Stimulated activated CD8-positive, alpha-beta memory T cell treated with anti-CD3 and anti-CD28 coated beads, Interleukin-7, amount 100 ng/mL, for 48 hours (primary cell): ENCODE measurements at regions not wholly inside any gene's neighbourhood (a gene's known extent, or its start where the extent isn't known, plus 50 kb on each side); places are given as distances from the start of the nearest gene placed in this dataset.
"Not testable (repeated sequence)": the region's sequence is repeated elsewhere in the genome, so short reads cannot be mapped to it uniquely, and the experiment has no call there.

Experiments
- DNase-seq, 2 donors: peaks; one replicate each; pipeline ENCODE4 v3.0.0-alpha.2; 2020; ENCODE audit warnings: low read depth in 1 of 2; ENCODE audit errors: extremely low read depth in 1 of 2

DNA sequence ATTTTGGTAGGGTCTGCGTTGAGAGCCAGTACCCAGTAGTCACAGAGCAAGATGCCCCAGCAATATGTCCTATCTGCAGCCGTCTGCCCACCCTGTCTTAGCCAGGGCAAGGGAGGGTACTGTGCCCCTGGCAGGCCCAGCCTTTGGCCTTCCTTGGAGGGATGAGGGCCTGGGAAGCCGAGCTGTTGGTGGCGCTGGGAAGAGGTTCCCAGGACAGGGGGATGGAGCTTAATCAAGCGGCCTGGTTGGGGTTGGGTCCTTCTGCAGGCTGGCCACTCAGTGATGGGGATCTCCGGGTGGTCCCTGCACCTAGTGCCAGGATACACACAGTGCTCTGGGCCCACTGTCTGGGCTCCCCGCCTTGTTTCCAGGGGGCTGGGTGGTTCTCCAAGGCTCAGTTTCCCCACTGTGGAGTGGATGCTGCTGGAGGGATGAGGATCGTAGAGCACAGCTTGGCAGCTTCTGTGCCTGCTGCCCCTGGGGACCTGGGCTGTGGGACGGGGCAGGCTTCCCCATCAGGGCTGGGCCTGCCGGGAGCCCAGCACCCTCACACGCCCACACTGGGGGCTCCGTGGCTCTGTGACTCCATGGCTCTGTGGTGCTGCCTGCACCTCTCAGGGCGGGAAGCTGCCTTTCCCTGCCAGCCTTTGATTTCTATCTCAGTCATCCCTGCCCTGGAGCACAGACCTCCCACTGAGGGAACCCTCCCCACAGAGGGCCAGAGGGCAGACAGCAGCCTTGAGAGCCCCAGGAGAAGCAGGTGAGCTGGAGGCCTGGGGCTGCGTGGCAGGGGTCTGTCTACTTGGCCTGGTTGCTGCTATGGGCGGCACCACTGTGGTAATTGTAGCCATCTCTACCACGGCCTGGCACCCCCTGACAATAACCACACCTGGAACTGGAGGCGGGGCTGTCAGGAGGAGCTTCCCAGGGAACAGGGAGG, 357.0 kb downstream of the TMEM121 start:
- no peak for DNase-seq

GRCh38 chr14:105884192-105884807, 357.9 kb downstream of the TMEM121 start:
- DNase-seq: not testable (repeated sequence)

- no peak for DNase-seq
Measured at GRCh38 chr14:105884808-105885281, 358.5 kb downstream of the TMEM121 start.

GRCh38 chr14:105885561-105886320, 359.4 kb downstream of the TMEM121 start:
- no peak for DNase-seq

- not testable (repeated sequence) for DNase-seq
Measured at GRCh38 chr14:105886791-105887191, 360.4 kb downstream of the TMEM121 start.

DNA sequence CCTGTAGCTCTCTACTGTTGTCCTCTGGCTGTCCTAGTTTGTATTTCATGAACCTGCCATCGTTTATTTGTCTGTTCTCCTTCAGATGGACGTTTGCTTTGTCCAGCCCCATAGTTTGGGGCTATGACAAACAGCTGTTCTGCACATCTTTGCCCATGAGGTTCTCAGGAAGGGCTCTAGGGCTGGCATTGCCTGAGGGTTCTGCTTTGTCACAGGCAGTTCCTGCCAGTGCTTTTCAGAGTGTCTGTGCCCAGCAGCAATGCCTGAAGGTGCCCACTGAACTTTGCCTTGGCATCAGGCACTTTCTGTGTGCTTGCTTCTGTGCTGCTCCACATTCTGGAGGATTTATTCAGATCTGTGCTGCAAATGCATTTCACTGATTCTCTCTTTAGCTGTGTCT, 361.3 kb downstream of the TMEM121 start:
- no peak for DNase-seq

DNA sequence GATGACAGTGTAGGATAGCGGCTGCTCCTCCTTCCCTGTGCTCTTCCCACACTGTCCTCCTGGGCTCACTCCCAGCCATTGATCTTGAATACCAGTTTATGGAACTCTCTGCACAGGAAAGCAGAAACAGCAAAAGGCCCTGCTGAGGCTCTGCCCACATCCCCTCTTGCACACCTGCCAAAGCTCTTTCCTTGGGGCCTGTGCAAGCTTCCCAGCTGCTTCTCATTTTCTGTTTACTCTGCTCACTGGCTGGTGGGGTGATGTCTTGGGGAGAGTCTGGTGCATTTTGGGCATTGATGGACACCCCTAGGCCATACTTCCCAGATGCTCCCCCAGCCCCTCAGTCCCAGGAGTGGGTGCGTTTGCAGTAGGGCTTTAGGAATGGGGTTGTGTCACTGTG, 361.8 kb downstream of the TMEM121 start:
- DNase-seq: no peak

GRCh38 chr14:105888784-105889665, 362.6 kb downstream of the TMEM121 start:
- no peak for DNase-seq

DNA sequence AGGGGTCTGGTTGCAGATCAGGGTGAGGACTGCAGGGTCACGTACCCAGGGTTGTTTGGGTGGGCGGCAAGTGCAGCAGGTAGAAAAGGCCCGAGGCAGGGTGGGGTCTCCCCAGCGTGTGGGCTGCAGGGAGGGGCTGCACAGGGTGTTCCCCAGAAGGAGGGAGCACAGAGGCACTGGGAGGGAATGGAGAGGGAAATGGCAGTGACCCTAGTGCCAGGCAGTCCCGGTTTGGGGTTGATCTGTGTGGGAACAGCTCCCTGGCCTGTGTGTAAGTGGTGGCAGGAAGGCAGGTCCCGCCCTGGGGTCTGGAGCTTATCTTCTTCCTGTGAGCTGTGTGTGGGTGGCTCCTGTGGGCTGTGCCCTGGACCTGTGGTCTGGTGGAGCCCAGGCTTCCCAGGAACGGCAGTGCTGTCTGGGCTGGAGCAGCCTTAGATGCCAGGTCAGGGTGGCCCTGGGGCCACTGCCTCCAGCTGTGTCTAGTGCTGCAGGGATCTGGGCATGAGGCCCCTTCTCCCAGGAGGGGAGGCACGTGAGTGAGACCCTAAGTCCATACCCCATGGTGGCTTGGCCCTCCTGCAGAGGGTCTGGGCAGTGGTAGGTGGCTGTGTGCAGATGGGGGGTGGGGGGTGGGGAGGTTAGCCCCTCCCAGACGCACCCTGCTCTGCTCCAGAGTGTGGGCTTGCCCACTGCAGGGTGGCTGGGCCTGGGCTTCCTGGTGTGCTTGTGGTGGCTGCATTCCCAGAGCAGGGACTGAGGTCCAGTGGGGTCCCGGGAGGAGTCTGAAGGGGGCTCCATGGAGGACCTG, 363.5 kb downstream of the TMEM121 start:
- DNase-seq: no peak

GRCh38 chr14:105890474-105891220, 364.3 kb downstream of the TMEM121 start:
- no peak for DNase-seq

DNA sequence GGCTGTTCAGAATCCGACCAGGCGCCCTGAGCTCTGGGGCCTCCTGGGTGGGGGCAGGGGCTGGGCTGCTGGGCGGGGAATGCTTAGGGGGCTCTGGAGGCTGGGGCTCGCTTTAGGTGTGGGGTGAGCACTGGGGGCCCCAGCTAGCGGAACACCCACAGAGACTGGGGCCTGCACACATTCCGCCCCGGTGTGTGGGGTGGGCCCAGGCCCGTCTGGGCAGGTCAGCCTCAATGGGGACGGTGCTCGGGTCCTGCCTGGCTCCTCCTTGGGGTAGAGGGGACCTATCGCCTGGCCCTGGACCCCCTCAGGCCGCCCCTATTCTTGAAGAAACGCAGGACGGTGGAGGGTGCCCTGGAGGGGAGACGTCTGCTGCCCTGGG, 364.8 kb downstream of the TMEM121 start:
- no peak for DNase-seq

DNA sequence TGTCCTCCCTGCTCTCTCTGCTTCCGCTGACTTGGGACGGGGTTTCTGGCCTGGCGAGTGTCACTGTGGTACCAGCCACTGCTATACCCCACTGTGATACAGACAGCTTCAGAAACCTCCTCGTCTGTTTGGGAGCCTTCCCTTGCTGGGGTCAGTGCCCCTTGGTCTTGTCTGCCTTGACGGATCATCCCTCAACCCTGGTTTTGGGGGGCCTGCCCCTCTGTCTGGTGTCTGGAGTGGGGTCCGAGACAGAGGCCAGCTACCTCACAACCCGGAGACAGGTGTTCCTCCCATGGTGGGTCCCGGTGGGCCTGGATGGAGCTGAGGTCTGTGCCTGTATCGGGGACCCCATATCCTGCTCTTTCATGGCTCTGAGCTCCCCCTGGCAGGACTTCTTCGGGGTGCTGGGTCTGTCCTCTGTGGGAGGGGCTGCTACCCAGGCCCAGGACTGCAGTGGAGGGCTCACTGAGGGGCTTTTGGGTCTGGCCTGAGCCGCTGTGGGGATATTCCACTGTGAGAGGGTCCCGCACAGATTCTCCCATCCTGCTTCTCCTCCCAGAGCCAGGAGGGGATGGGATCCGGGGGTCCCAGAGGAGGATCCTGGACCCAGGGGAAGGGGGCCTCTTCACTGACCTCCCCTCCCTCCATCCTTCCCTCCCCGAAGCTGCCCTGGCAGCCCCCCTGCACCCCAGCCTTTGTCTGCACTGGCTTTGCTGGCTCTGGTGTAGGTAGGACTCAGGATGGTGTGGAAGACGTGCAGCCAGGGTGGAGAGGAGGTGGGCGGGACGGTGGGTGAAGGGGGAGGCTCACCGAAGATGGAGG, 365.5 kb downstream of the TMEM121 start:
- DNase-seq: no peak

- DNase-seq: not testable (repeated sequence)
Measured at GRCh38 chr14:105892453-105893441, 366.4 kb downstream of the TMEM121 start.

GRCh38 chr14:105893686-105894085, 367.3 kb downstream of the TMEM121 start:
- DNase-seq: not testable (repeated sequence)

- DNase-seq: no peak
Measured at GRCh38 chr14:105894125-105894977, 368.0 kb downstream of the TMEM121 start.
